ENCODE measurements at regions not wholly inside any gene's neighbourhood (a gene's known extent, or its start where the extent isn't known, plus 50 kb on each side); places are given as distances from the start of the nearest gene placed in this dataset.
A peak's percentile ranks its signal among the peaks of the same experiment; 100 is the strongest.

GRCh38 chr7:25860275-25861163 lies 291.5 kb upstream of the NFE2L3 start:
- DNase-seq: no peak
- no peak overlapping the region for H3K4me3 ChIP-seq
- H3K9me3 ChIP-seq: no peaks in the 10 kb centered on the region
- no peak overlapping the region for H3K27ac ChIP-seq
- intact Hi-C loops (cut with DNase I; ENCODE audit: low total_unique reads): loop anchor here (5.0 to 10.0 kb wide), 2 partner anchors 1002 to 1234 kb away; partner anchors contain the start of genes HOXA1 and SKAP2
- no peak for TF ChIP-seq CTCF (IDR thresholded peaks at IDR 0.05)
- H3K27me3 ChIP-seq: peaks cover 10 to 51% of the 10 kb centered on the region in 2 donors
- H3K36me3 ChIP-seq: no peaks in the 10 kb centered on the region
- peaks cover 0 to 13% (median 6%) of the 10 kb centered on the region in 4 donors for H3K4me1 ChIP-seq

GRCh38 chr7:25861164-25861496 lies 290.9 kb upstream of the NFE2L3 start:
- DNase-seq: no peak
- intact Hi-C loops (cut with DNase I; ENCODE audit: low total_unique reads): loop anchor here (5.0 to 10.0 kb wide), 2 partner anchors 1001 to 1234 kb away; partner anchors contain the start of genes HOXA1 and SKAP2
- Histone ChIP-seq H3K27me3 (peaks cover 10 to 57% of the 10 kb centered on the region in 2 donors), H3K4me1 (peaks cover 0 to 13% (median 5%) of the 10 kb centered on the region in 4 donors), H3K4me3 (peak overlapping the region in 1 of 2 donors; percentile 30), H3K36me3 (no peaks in the 10 kb centered on the region), H3K9me3 (no peaks in the 10 kb centered on the region), H3K27ac (no peak overlapping the region)
- TF ChIP-seq CTCF (IDR thresholded peaks at IDR 0.05): no peak

- intact Hi-C loops (cut with DNase I; ENCODE audit: low total_unique reads): loop anchor here (5.0 to 10.0 kb wide), 2 partner anchors 1001 to 1233 kb away; partner anchors contain the start of genes HOXA1 and SKAP2
- peak overlapping the region in 1 of 2 donors; percentile 5 for H3K27ac ChIP-seq
- no peaks in the 10 kb centered on the region for H3K36me3 ChIP-seq
- H3K4me1 ChIP-seq: peaks cover 0 to 13% (median 5%) of the 10 kb centered on the region in 4 donors
- peaks cover 10 to 63% of the 10 kb centered on the region in 2 donors for H3K27me3 ChIP-seq
- TF ChIP-seq CTCF (IDR thresholded peaks at IDR 0.05): no peak
- peak overlapping the region; percentile 17 to 30 for H3K4me3 ChIP-seq
- no peak for DNase-seq
- no peaks in the 10 kb centered on the region for H3K9me3 ChIP-seq
These were observed 290.3 kb upstream of the NFE2L3 start for GRCh38 chr7:25861601-25862260.

- H3K27me3 ChIP-seq: peaks cover 10 to 70% of the 10 kb centered on the region in 2 donors
- peaks cover 0 to 12% (median 3%) of the 10 kb centered on the region in 4 donors for H3K4me1 ChIP-seq
- peak; percentile 95 to 99 for DNase-seq
- H3K36me3 ChIP-seq: no peaks in the 10 kb centered on the region
- intact Hi-C loops (cut with DNase I; ENCODE audit: low total_unique reads): loop anchor here (5.0 to 10.0 kb wide), 2 partner anchors 1000 to 1232 kb away; partner anchors contain the start of genes HOXA1 and SKAP2
- TF ChIP-seq CTCF (IDR thresholded peaks at IDR 0.05): no peak
- peak overlapping the region in 1 of 2 donors; percentile 5 for H3K27ac ChIP-seq
- H3K4me3 ChIP-seq: peak overlapping the region; percentile 17 to 30
- H3K9me3 ChIP-seq: no peaks in the 10 kb centered on the region
These were observed 289.6 kb upstream of the NFE2L3 start for GRCh38 chr7:25862261-25863004.
